HG02840 (cell line): ENCODE measurements at regions not wholly inside any gene's neighbourhood (a gene's known extent, or its start where the extent isn't known, plus 50 kb on each side); places are given as distances from the start of the nearest gene placed in this dataset.
A peak's percentile ranks its signal among the peaks of the same experiment; 100 is the strongest.
"Not testable (repeated sequence)": the region's sequence is repeated elsewhere in the genome, so short reads cannot be mapped to it uniquely, and the experiment has no call there.

Experiments used
- ATAC-seq: cut with Tn5 transposase; IDR thresholded peaks from one replicate; pipeline ENCODE4 v1.9.1; 2021; ENCODE audit warnings: mild to moderate bottlenecking, moderate library complexity, moderate number of reproducible peaks; ENCODE audit not compliant: unreplicated experiment, low FRiP score

- ATAC-seq, result no peak
These were observed 476.3 kb upstream of the SEL1L start for GRCh38 chr14:82009993-82010392.

GRCh38 chr14:82011460-82011859 is 477.8 kb upstream of the SEL1L start:
- no peak for ATAC-seq

- no peak for ATAC-seq
These were observed 495.4 kb upstream of the SEL1L start for GRCh38 chr14:82029038-82029437.

- ATAC-seq, result no peak
These were observed 501.7 kb upstream of the SEL1L start for GRCh38 chr14:82035397-82035796.

- ATAC-seq, result not testable (repeated sequence)
These were observed 504.4 kb upstream of the SEL1L start for GRCh38 chr14:82038066-82038465.

- ATAC-seq, result no peak
These were observed 511.7 kb upstream of the SEL1L start for GRCh38 chr14:82045339-82045738.

- peak; percentile 49 for ATAC-seq
These were observed 513.0 kb upstream of the SEL1L start for GRCh38 chr14:82046512-82047226.

- peak; percentile 49 for ATAC-seq
These were observed 514.3 kb upstream of the SEL1L start for GRCh38 chr14:82047777-82048470.

- no peak for ATAC-seq
These were observed 519.1 kb upstream of the SEL1L start for GRCh38 chr14:82052778-82053177.

- ATAC-seq, result no peak
These were observed 522.0 kb upstream of the SEL1L start for GRCh38 chr14:82055515-82056115.

GRCh38 chr14:82060219-82060618 is 526.6 kb upstream of the SEL1L start:
- no peak for ATAC-seq

- no peak for ATAC-seq
These were observed 533.7 kb upstream of the SEL1L start for GRCh38 chr14:82067221-82067875.

GRCh38 chr14:82070040-82070439 is 536.4 kb upstream of the SEL1L start:
- no peak for ATAC-seq

GRCh38 chr14:82070753-82071152 is 537.1 kb upstream of the SEL1L start:
- ATAC-seq, result no peak

GRCh38 chr14:82073547-82073946 is 539.9 kb upstream of the SEL1L start:
- no peak for ATAC-seq

GRCh38 chr14:82075566-82075965 is 541.9 kb upstream of the SEL1L start:
- no peak for ATAC-seq

- no peak for ATAC-seq
These were observed 545.9 kb upstream of the SEL1L start for GRCh38 chr14:82079553-82079952.

- no peak for ATAC-seq
These were observed 546.7 kb upstream of the SEL1L start for GRCh38 chr14:82080370-82080769.

GRCh38 chr14:82084813-82085212 is 551.2 kb upstream of the SEL1L start:
- no peak for ATAC-seq

GRCh38 chr14:82091097-82091496 is 557.4 kb upstream of the SEL1L start:
- no peak for ATAC-seq

- ATAC-seq, result no peak
These were observed 561.2 kb upstream of the SEL1L start for GRCh38 chr14:82094829-82095345.
